Peyer's patch (tissue), 4 donors: ENCODE measurements at regions not wholly inside any gene's neighbourhood (a gene's known extent, or its start where the extent isn't known, plus 50 kb on each side); places are given as distances from the start of the nearest gene placed in this dataset.

ENCODE experiments used
- DNase-seq, 3 donors: peaks; one replicate each; pipeline ENCODE4 v3.0.0-alpha.2; 2017 to 2019
- H3K27ac ChIP-seq, 4 donors: fragments of 200-600 bp; sonication (generic); one replicate each; pipeline ENCODE4 v1.5.1; 2016 to 2019
- H3K27me3 ChIP-seq, 2 donors: fragments of 200-600 bp; sonication (generic); one replicate each; pipeline ENCODE4 v1.5.1; 2019
- H3K36me3 ChIP-seq, 3 donors: fragments of 200-600 bp; sonication (generic); one replicate each; pipeline ENCODE4 v1.5.1; 2016 to 2019
- H3K4me1 ChIP-seq, 4 donors: fragments of 200-600 bp; sonication (generic); one replicate each; pipeline ENCODE4 v1.5.1; 2016 to 2019
- H3K4me3 ChIP-seq, 4 donors: fragments of 200-600 bp; sonication (generic); 1 replicate in 3 of 4; 2 replicates in 1 of 4; pipeline ENCODE4 v1.5.1; 2016 to 2019; ENCODE audit warnings: mild to moderate bottlenecking in 1 of 4
- H3K9me3 ChIP-seq, 4 donors: fragments of 200-600 bp; sonication (generic); one replicate each; pipeline ENCODE4 v1.5.1; 2016 to 2019; ENCODE audit warnings: mild to moderate bottlenecking in 1 of 4
- CTCF ChIP-seq, 6 experiments: fragments of 450-650 bp in 4 of 6; fragments of 200-600 bp in 2 of 6; sonication (generic) in 1 of 6; IDR thresholded peaks; one replicate each; pipeline ENCODE4 v1.5.1; 2017 to 2019; ENCODE audit warnings: antibody characterized with exemption in 6 of 6, mild to moderate bottlenecking in 3 of 6, moderate library complexity in 1 of 6
- POLR2A ChIP-seq, 2 donors: fragments of 450-650 bp; IDR thresholded peaks; one replicate each; pipeline ENCODE4 v1.5.1; 2017; ENCODE audit warnings: antibody characterized with exemption in 2 of 2, mild to moderate bottlenecking in 2 of 2, moderate library complexity in 2 of 2

DNA sequence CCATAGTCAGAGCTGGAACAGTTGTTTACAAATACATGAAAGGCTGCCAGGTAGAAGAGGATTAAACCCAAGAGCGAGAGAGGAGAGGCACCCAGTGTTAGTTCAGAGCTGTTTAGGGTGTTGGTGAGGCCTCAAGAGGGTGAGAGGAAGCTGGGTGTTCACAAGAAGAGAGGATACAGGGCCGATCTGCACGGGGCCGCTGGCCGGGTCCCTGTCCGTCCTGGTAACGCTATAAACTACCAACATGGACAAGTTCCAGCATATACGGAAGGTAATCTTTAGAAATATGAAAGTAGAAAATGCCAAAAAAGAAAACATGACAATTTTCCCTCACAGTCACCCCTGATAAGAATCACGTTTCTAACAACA lies 109.7 kb downstream of the TMEM18 start:
- DNase-seq, result peak in 1 of 3 donors; percentile 30
- H3K27ac ChIP-seq, result no peak overlapping the region
- H3K27me3 ChIP-seq, result no peaks in the 10 kb centered on the region
- no peak for TF ChIP-seq CTCF (IDR thresholded peaks at IDR 0.05)
- no peak for TF ChIP-seq POLR2A (IDR thresholded peaks at IDR 0.05)
- no peaks in the 10 kb centered on the region for H3K36me3 ChIP-seq
- H3K4me3 ChIP-seq, result no peak overlapping the region
- H3K4me1 ChIP-seq, result no peaks in the 10 kb centered on the region
- H3K9me3 ChIP-seq, result no peaks in the 10 kb centered on the region

GRCh38 chr2:566379-567313 lies 110.6 kb downstream of the TMEM18 start:
- TF ChIP-seq CTCF (IDR thresholded peaks at IDR 0.05) (no peak), POLR2A (IDR thresholded peaks at IDR 0.05) (no peak)
- H3K27ac ChIP-seq, result no peak overlapping the region
- H3K4me3 ChIP-seq, result no peak overlapping the region
- H3K27me3 ChIP-seq, result no peaks in the 10 kb centered on the region
- no peak for DNase-seq
- no peaks in the 10 kb centered on the region for H3K9me3 ChIP-seq
- no peaks in the 10 kb centered on the region for H3K4me1 ChIP-seq
- no peaks in the 10 kb centered on the region for H3K36me3 ChIP-seq

- no peak overlapping the region for H3K4me3 ChIP-seq
- no peaks in the 10 kb centered on the region for H3K27me3 ChIP-seq
- no peaks in the 10 kb centered on the region for H3K4me1 ChIP-seq
- H3K27ac ChIP-seq, result no peak overlapping the region
- TF ChIP-seq CTCF (IDR thresholded peaks at IDR 0.05) (no peak), POLR2A (IDR thresholded peaks at IDR 0.05) (no peak)
- no peaks in the 10 kb centered on the region for H3K36me3 ChIP-seq
- no peak for DNase-seq
- no peaks in the 10 kb centered on the region for H3K9me3 ChIP-seq
Measured at GRCh38 chr2:564471-565181, 112.6 kb downstream of the TMEM18 start.

DNA sequence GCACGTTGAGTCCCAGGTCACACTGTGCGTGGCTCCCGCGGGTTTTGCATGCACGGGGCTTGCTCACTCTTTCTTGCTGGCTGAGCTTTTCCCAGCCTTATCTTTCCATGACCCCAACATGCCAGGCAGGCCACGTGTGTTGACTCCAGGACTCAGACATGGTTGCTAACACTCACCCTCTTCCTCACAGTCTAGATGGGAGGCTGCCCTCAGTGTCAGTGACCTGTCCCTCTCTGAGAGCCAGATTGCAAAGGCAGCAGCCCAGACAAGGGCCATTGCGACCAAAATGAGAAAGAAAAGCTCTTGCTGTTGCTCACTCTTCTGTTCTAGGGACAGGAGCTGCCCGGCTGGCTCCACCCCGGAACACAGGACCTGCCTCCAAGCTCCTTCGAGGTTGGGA lies 113.7 kb downstream of the TMEM18 start:
- H3K27me3 ChIP-seq, result no peaks in the 10 kb centered on the region
- no peak for DNase-seq
- H3K4me3 ChIP-seq, result no peak overlapping the region
- no peaks in the 10 kb centered on the region for H3K9me3 ChIP-seq
- no peaks in the 10 kb centered on the region for H3K4me1 ChIP-seq
- H3K27ac ChIP-seq, result no peak overlapping the region
- no peaks in the 10 kb centered on the region for H3K36me3 ChIP-seq
- TF ChIP-seq POLR2A (IDR thresholded peaks at IDR 0.05) (no peak), CTCF (IDR thresholded peaks at IDR 0.05) (no peak)

- Histone ChIP-seq H3K36me3 (no peaks in the 10 kb centered on the region), H3K27ac (no peak overlapping the region), H3K27me3 (no peaks in the 10 kb centered on the region), H3K4me3 (no peak overlapping the region), H3K4me1 (no peaks in the 10 kb centered on the region), H3K9me3 (no peaks in the 10 kb centered on the region)
- no peak for TF ChIP-seq POLR2A (IDR thresholded peaks at IDR 0.05)
- no peak for TF ChIP-seq CTCF (IDR thresholded peaks at IDR 0.05)
- no peak for DNase-seq
Measured at GRCh38 chr2:562391-563364, 114.5 kb downstream of the TMEM18 start.
